DND-41 (cell line): ENCODE measurements at regions not wholly inside any gene's neighbourhood (a gene's known extent, or its start where the extent isn't known, plus 50 kb on each side); places are given as distances from the start of the nearest gene placed in this dataset.

Source experiments
- EZH2 ChIP-seq: IDR thresholded peaks from 3 replicates; pipeline ENCODE4 v1.6.1; 2012; ENCODE audit warnings: borderline replicate concordance, low read depth, mild to moderate bottlenecking, moderate library complexity, low read length, inconsistent platforms; ENCODE audit not compliant: severe bottlenecking
- TF ChIP-seq, protein P1 (sequence below): IDR thresholded peaks from 2 replicates; pipeline ENCODE4 v1.5.1; 2012; ENCODE audit warnings: borderline replicate concordance, low read length, moderate library complexity, mild to moderate bottlenecking; ENCODE audit not compliant: poor library complexity, severe bottlenecking; ENCODE audit errors: extremely low read depth

DNA sequence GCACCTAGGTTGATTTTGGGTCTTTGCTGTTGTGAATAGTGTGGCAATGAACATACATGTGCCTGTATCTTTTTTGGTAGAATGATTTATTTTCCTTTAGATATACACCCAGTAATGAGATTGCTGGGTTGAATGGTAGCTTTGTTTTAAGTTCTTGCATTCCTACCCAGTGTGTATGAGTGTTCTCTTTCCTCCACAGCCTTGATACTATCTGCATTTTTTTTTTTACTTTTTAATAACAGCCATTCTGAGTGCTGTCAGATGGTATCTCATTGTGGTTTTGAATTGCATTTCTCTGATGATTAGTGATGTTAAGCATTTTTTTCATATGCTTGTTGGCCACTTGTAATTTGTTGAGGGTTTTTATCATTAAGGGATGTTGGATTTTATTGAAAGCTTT is 351.8 kb upstream of the GNPDA2 start:
- TF ChIP-seq, protein P1, sequence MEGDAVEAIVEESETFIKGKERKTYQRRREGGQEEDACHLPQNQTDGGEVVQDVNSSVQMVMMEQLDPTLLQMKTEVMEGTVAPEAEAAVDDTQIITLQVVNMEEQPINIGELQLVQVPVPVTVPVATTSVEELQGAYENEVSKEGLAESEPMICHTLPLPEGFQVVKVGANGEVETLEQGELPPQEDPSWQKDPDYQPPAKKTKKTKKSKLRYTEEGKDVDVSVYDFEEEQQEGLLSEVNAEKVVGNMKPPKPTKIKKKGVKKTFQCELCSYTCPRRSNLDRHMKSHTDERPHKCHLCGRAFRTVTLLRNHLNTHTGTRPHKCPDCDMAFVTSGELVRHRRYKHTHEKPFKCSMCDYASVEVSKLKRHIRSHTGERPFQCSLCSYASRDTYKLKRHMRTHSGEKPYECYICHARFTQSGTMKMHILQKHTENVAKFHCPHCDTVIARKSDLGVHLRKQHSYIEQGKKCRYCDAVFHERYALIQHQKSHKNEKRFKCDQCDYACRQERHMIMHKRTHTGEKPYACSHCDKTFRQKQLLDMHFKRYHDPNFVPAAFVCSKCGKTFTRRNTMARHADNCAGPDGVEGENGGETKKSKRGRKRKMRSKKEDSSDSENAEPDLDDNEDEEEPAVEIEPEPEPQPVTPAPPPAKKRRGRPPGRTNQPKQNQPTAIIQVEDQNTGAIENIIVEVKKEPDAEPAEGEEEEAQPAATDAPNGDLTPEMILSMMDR = no peak
- TF ChIP-seq EZH2 = no peak
